Right lobe of liver (tissue), 6 donors: ENCODE measurements at regions not wholly inside any gene's neighbourhood (a gene's known extent, or its start where the extent isn't known, plus 50 kb on each side); places are given as distances from the start of the nearest gene placed in this dataset.

ENCODE experiments used
- ATAC-seq, 4 donors: fragments of 200-7000 bp; cut with Tn5 transposase; one replicate each; pipeline ENCODE4 v1.9.1; 2020; ENCODE audit warnings: mild to moderate bottlenecking in 4 of 4, moderate library complexity in 4 of 4
- DNase-seq, 3 donors: peaks; one replicate each; pipeline ENCODE4 v3.0.0-alpha.2; 2020
- H3K27ac ChIP-seq, 3 donors: fragments of 200-600 bp; one replicate each; pipeline ENCODE4 v1.8.0; 2022
- H3K27me3 ChIP-seq, 2 donors: fragments of 200-600 bp; one replicate each; pipeline ENCODE4 v1.8.0; 2022
- H3K36me3 ChIP-seq, 4 donors: fragments of 200-600 bp; sonication (generic) in 1 of 4; one replicate each; pipeline versions ENCODE4 v1.5.1 to v1.8.0; 2017 to 2022; ENCODE audit warnings: control low read depth in 1 of 4
- H3K4me1 ChIP-seq, 4 donors: fragments of 200-600 bp; sonication (generic) in 1 of 4; one replicate each; pipeline versions ENCODE4 v1.5.1 to v1.8.0; 2017 to 2022; ENCODE audit warnings: control low read depth in 1 of 4
- H3K4me3 ChIP-seq, 3 donors: fragments of 200-600 bp; one replicate each; pipeline ENCODE4 v1.8.0; 2022
- H3K9me3 ChIP-seq, 4 donors: fragments of 200-600 bp; sonication (generic) in 1 of 4; one replicate each; pipeline versions ENCODE4 v1.5.1 to v1.8.0; 2017 to 2022; ENCODE audit warnings: control low read depth in 1 of 4
- POLR2A ChIP-seq: fragments of 450-650 bp; IDR thresholded peaks from one replicate; pipeline ENCODE4 v1.6.1; 2017; ENCODE audit warnings: antibody characterized with exemption, mild to moderate bottlenecking
- WGBS: methylation state at CpG from one replicate; pipeline ENCODE4 v1.1.6; 2018; ENCODE audit warnings: low coverage, low lambda C conversion rate; ENCODE audit not compliant: insufficient coverage; ENCODE audit errors: missing lambda C conversion rate; 5-methylcytosine and 5-hydroxymethylcytosine counted together
- intact Hi-C, 2 donors: fragments of 100-400 bp; cut with DNase I; formaldehyde crosslinking; loops; one replicate each; pipeline versions ENCODE4 v1.11.2 to v1.14.1; 2022
- TF ChIP-seq, protein P1 (sequence below), 4 donors: fragments of 200-600 bp in 3 of 4; fragments of 450-650 bp in 1 of 4; IDR thresholded peaks; one replicate each; pipeline versions ENCODE4 v1.5.1 to v1.8.0; 2016 to 2022; ENCODE audit warnings: antibody characterized with exemption in 4 of 4, mild to moderate bottlenecking in 2 of 4
- donor health status: DM: no; HTN: yes; CAD: no.
- donor health status: DM: no; HTN: no; CAD: no.
- donor health status: DM: no; HTN: no; CAD: no.
- donor health status: DM: no; HTN: yes; CAD: no.
- donor health status: DM: no; HTN: yes; CAD: no.

DNA sequence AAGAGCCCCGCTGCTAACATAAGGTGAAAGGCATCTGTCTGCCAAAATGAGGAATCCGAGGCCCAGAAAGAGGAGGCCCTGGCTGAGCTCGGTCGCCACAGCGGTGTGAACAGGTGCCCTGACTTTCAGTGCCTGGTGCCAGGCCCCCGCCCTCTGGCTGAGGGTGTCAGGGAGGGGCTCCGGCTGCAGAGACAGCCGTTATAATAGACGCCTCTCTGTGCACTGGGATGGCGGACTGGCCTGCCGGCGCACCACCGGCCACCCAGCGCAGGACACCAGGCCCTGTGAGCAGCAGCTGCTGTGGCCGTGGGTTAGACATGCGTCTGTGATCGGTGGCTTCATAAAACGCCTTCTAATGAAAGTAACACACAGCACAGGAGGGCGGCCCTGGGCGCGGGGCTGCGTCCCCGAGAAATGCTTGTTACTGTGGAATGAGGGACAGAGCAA is 51.4 kb upstream of the ACTRT2 start:
- intact Hi-C loops, result no loop called here
- Histone ChIP-seq H3K4me1 (no peaks in the 10 kb centered on the region), H3K9me3 (no peaks in the 10 kb centered on the region), H3K4me3 (no peak overlapping the region), H3K27ac (no peak overlapping the region), H3K36me3 (no peaks in the 10 kb centered on the region), H3K27me3 (no peaks in the 10 kb centered on the region)
- WGBS, result 52% methylated on average over 11 of the region's 23 CpGs
- DNase-seq, result peak in 1 of 3 donors; percentile 32
- no peak for TF ChIP-seq POLR2A
- TF ChIP-seq, protein P1, sequence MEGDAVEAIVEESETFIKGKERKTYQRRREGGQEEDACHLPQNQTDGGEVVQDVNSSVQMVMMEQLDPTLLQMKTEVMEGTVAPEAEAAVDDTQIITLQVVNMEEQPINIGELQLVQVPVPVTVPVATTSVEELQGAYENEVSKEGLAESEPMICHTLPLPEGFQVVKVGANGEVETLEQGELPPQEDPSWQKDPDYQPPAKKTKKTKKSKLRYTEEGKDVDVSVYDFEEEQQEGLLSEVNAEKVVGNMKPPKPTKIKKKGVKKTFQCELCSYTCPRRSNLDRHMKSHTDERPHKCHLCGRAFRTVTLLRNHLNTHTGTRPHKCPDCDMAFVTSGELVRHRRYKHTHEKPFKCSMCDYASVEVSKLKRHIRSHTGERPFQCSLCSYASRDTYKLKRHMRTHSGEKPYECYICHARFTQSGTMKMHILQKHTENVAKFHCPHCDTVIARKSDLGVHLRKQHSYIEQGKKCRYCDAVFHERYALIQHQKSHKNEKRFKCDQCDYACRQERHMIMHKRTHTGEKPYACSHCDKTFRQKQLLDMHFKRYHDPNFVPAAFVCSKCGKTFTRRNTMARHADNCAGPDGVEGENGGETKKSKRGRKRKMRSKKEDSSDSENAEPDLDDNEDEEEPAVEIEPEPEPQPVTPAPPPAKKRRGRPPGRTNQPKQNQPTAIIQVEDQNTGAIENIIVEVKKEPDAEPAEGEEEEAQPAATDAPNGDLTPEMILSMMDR (IDR thresholded peaks at IDR 0.05), result no peak
- ATAC-seq, result no peak

GRCh38 chr1:2970311-2971071 is 50.8 kb upstream of the ACTRT2 start:
- Histone ChIP-seq H3K27ac (no peak overlapping the region), H3K9me3 (no peaks in the 10 kb centered on the region), H3K27me3 (no peaks in the 10 kb centered on the region), H3K36me3 (no peaks in the 10 kb centered on the region), H3K4me3 (no peak overlapping the region), H3K4me1 (no peaks in the 10 kb centered on the region)
- intact Hi-C loops, result no loop called here
- TF ChIP-seq, protein P1 (IDR thresholded peaks at IDR 0.05), result no peak
- no peak for TF ChIP-seq POLR2A
- DNase-seq (peak; percentile 3 to 42 (median 37)), ATAC-seq (no peak)
- WGBS, result no CpG with 5 or more reads among the region's 23 CpGs

DNA sequence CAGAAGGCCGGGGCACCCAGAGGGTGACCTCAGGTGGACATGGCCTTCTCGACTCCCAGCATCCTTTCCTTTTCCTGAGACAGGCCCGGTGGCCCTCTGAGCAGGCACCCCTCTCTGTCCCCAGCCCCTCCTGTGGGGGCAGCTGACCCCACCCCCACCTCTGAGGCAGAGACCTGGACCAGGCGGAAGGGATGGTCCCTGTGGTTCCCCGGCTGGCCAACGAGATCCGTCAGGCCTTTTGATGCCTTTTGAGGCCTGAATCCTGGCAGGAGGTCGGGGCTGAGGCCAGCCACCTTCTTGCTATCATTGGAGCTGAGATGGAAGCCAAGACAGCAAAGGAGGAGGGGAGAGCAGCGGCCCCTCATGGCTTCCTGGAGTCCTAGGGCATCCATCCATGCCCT is 50.2 kb upstream of the ACTRT2 start:
- intact Hi-C loops, result no loop called here
- Histone ChIP-seq H3K27me3 (no peaks in the 10 kb centered on the region), H3K4me1 (no peaks in the 10 kb centered on the region), H3K36me3 (no peaks in the 10 kb centered on the region), H3K27ac (no peak overlapping the region), H3K9me3 (no peaks in the 10 kb centered on the region), H3K4me3 (no peak overlapping the region)
- no CpG with 5 or more reads among the region's 9 CpGs for WGBS
- ATAC-seq (no peak), DNase-seq (peak in 2 of 3 donors; percentile 7 to 37)
- TF ChIP-seq POLR2A, result no peak
- TF ChIP-seq, protein P1 (IDR thresholded peaks at IDR 0.05), result no peak
